Pons (tissue), 1 donor: ENCODE measurements at regions not wholly inside any gene's neighbourhood (a gene's known extent, or its start where the extent isn't known, plus 50 kb on each side); places are given as distances from the start of the nearest gene placed in this dataset.
"Not testable (repeated sequence)": the region's sequence is repeated elsewhere in the genome, so short reads cannot be mapped to it uniquely, and the experiment has no call there.

ENCODE experiments used
- DNase-seq: peaks from one replicate; pipeline ENCODE4 v3.0.0-alpha.2; 2016; ENCODE audit warnings: low spot score

GRCh38 chr20:54324652-54325285 is 116.9 kb downstream of the PFDN4 start:
- no peak for DNase-seq

GRCh38 chr20:54335299-54335698 is 127.4 kb downstream of the PFDN4 start:
- no peak for DNase-seq

GRCh38 chr20:54337144-54337543 is 129.3 kb downstream of the PFDN4 start:
- DNase-seq, result no peak

- no peak for DNase-seq
Measured at GRCh38 chr20:54339093-54339492, 131.2 kb downstream of the PFDN4 start.

- no peak for DNase-seq
Measured at GRCh38 chr20:54340206-54340605, 132.3 kb downstream of the PFDN4 start.

GRCh38 chr20:54340667-54341081 is 132.8 kb downstream of the PFDN4 start:
- no peak for DNase-seq

- DNase-seq, result no peak
Measured at GRCh38 chr20:54342258-54342920, 133.0 kb upstream of the DOK5 start.

GRCh38 chr20:54343099-54343498 is 132.3 kb upstream of the DOK5 start:
- no peak for DNase-seq

GRCh38 chr20:54343634-54344033 is 131.8 kb upstream of the DOK5 start:
- DNase-seq, result no peak

GRCh38 chr20:54344832-54345231 is 130.6 kb upstream of the DOK5 start:
- no peak for DNase-seq

- no peak for DNase-seq
Measured at GRCh38 chr20:54345301-54345724, 130.1 kb upstream of the DOK5 start.

GRCh38 chr20:54345821-54346220 is 129.6 kb upstream of the DOK5 start:
- DNase-seq, result no peak

GRCh38 chr20:54346276-54346675 is 129.1 kb upstream of the DOK5 start:
- no peak for DNase-seq

GRCh38 chr20:54347166-54347833 is 128.1 kb upstream of the DOK5 start:
- no peak for DNase-seq

- no peak for DNase-seq
Measured at GRCh38 chr20:54350415-54350814, 125.0 kb upstream of the DOK5 start.

- DNase-seq, result no peak
Measured at GRCh38 chr20:54351371-54352136, 123.8 kb upstream of the DOK5 start.

- not testable (repeated sequence) for DNase-seq
Measured at GRCh38 chr20:54352541-54352940, 122.9 kb upstream of the DOK5 start.

GRCh38 chr20:54353292-54353691 is 122.1 kb upstream of the DOK5 start:
- DNase-seq, result no peak

GRCh38 chr20:54355631-54356280 is 119.6 kb upstream of the DOK5 start:
- no peak for DNase-seq

- no peak for DNase-seq
Measured at GRCh38 chr20:54356801-54357200, 118.6 kb upstream of the DOK5 start.

- no peak for DNase-seq
Measured at GRCh38 chr20:54361475-54361874, 113.9 kb upstream of the DOK5 start.

GRCh38 chr20:54362283-54362682 is 113.1 kb upstream of the DOK5 start:
- DNase-seq, result no peak
